ENCODE measurements at regions not wholly inside any gene's neighbourhood (a gene's known extent, or its start where the extent isn't known, plus 50 kb on each side); places are given as distances from the start of the nearest gene placed in this dataset.

DNA sequence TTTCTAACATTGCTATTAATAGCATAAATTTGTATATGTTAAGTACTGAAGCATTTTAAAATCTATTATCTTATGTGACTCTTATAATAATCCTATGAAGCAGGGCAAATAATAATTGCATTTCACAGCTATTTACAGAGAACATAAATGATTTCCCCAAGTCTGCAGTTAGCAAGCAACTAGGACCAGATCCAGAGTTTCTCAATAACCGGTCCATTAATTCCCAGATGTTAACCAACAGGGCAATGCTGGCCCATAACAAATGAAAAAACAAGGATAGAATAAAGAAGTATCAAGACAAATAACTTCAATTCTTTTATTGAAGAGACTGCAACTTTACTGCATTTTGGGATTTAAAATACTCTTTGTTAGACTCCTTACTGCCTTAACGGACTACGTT, 91.7 kb upstream of the SPTBN1 start (continued):
- TF ChIP-seq ZNF639 (CRISPR knock-in tag; conservative IDR thresholded peaks at IDR 0.05 in 1 of 2, IDR thresholded peaks at IDR 0.05 in 1 of 2), result no peak
- TF ChIP-seq, protein P1, sequence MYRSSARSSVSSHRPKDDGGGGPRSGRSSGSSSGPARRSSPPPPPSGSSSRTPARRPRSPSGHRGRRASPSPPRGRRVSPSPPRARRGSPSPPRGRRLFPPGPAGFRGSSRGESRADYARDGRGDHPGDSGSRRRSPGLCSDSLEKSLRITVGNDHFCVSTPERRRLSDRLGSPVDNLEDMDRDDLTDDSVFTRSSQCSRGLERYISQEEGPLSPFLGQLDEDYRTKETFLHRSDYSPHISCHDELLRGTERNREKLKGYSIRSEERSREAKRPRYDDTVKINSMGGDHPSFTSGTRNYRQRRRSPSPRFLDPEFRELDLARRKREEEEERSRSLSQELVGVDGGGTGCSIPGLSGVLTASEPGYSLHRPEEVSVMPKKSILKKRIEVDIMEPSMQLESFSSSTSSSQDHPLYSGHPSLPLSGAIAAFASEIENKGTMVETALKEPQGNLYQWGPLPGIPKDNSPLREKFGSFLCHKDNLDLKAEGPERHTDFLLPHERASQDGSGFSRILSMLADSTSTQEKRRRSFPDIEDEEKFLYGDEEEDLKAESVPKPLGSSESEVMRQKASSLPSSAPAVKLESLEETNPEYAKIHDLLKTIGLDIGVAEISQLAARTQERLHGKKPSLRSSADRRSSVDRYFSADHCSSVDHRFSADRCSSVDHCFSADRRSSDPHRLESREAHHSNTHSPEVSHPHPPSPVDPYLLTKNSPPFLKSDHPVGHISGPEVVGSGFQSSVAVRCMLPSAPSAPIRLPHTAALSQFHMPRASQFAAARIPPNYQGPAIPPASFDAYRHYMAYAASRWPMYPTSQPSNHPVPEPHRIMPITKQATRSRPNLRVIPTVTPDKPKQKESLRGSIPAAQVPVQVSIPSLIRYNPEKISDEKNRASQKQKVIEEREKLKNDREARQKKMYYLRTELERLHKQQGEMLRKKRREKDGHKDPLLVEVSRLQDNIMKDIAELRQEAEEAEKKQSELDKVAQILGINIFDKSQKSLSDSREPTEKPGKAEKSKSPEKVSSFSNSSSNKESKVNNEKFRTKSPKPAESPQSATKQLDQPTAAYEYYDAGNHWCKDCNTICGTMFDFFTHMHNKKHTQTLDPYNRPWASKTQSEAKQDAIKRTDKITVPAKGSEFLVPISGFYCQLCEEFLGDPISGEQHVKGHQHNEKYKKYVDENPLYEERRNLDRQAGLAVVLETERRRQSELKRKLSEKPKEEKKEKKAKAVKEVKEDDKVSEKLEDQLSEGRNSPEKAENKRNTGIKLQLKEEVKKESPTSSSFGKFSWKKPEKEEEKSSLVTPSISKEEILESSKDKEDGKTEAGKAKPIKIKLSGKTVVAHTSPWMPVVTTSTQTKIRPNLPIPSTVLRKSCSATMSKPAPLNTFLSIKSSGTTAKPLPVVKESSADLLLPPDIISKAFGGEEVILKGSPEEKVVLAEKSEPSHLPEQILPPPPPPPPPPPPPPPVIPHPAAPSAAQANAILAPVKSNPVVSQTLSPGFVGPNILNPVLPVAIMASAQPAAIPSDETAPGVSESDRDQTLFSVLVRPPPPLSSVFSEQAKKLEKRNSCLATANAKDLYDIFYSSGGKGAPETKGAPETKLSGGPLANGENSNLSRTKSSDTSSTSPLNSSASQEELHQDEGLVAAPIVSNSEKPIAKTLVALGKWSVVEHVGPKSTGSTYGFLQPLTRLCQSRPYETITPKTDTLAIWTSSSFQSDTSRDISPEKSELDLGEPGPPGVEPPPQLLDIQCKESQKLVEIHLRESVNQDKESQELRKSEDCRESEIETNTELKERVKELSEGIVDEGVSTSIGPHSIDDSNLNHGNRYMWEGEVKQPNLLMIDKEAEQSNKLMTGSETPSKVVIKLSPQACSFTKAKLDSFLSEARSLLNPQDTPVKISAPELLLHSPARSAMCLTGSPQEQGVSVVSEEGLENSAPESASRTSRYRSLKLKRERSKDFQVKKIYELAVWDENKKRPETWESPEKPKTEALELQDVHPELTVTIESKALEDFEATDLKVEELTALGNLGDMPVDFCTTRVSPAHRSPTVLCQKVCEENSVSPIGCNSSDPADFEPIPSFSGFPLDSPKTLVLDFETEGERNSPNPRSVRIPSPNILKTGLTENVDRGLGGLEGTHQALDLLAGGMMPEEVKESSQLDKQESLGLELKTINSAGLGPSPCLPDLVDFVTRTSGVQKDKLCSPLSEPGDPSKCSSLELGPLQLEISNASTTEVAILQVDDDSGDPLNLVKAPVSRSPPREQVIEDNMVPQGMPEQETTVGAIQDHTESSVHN (IDR thresholded peaks at IDR 0.05; ENCODE audit: borderline replicate concordance in 1 of 2, low read depth in 1 of 2), result no peak
- TF ChIP-seq, protein P2, sequence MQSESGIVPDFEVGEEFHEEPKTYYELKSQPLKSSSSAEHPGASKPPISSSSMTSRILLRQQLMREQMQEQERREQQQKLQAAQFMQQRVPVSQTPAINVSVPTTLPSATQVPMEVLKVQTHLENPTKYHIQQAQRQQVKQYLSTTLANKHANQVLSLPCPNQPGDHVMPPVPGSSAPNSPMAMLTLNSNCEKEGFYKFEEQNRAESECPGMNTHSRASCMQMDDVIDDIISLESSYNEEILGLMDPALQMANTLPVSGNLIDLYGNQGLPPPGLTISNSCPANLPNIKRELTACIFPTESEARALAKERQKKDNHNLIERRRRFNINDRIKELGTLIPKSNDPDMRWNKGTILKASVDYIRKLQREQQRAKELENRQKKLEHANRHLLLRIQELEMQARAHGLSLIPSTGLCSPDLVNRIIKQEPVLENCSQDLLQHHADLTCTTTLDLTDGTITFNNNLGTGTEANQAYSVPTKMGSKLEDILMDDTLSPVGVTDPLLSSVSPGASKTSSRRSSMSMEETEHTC (IDR thresholded peaks at IDR 0.05), result no peak

All from K562 (cell line).